GM21515 (cell line): ENCODE measurements at regions not wholly inside any gene's neighbourhood (a gene's known extent, or its start where the extent isn't known, plus 50 kb on each side); places are given as distances from the start of the nearest gene placed in this dataset.

Source experiments
- ATAC-seq: cut with Tn5 transposase; IDR thresholded peaks from one replicate; pipeline ENCODE4 v1.9.1; 2021; ENCODE audit not compliant: unreplicated experiment

DNA sequence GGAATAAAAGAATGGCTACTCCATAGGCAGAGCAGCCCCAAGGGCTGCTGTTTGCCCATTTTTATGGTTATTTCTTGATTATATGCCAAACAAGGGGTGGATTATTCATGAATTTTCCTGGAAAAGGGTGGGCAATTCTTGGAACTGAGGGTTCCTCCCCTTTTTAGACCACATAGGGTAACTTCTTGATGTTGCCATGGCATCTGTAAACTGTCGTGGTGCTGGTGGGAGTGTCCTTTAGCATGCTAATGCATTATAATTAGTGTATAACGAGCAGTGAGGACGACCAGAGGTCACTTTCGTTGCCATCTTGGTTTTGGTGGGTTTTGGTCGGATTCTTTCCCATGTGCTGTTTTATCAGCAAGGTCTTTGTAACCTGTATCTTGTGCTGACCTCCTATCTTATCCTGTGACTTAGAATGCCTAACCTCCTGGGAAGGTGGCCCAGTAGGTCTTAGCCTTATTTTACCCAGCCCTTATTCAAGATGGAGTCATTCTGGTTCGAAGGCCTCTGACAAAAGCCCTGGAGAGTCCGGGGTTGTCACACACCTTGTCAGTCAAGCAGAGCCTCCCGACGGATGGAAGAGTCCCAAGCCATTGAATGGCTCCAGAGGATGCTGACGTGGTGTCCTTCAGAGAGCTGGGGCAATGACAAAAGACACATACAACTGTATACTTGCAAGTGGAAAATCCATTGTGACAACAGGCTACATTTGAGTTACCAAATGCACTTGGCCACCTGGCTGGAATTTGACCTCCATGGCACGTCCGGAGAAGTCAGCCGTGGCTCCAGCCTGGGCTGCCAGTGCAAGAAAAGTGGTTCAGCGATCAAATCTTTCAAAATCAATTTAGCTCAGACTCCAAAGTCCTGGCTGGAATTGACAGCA is 67.1 kb upstream of the CLINT1 start:
- ATAC-seq, result no peak

DNA sequence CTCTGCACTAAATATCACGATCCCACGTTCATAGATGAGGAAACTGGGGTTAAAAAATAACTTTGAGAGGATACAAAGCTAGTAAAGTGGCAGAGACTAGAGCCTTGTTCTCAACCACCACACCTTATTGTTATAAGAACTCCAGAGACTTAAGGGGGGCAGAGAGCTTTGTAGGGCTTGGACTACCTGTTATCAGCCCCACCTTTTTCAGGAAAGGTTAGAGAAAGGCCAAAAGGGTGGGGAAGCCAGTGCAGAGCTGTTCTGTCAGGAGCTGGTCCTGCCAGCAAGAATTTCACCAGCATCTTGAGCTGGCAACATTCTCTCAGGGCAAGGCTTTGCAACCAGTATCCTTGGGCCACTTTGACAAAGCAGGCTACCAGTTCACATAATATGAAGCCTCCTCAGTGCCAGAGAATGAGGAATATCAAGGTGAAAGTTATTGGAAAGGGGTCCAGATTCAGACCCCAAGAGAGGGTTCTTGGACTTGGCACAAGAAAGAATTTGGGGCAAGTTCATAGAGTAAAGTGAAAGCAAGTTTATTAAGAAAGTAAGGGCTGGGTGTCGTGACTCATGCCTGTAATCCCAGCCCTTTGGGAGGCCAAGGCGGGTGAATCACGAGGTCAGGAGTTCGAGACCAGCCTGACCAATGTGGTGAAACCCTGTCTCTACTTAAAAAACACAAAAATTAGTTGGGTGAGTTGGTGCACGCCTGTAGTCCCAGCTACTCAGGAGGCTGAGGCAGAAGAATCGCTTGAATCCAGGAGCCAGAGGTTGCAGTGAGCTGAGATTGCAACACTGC is 66.2 kb upstream of the CLINT1 start:
- ATAC-seq, result no peak

DNA sequence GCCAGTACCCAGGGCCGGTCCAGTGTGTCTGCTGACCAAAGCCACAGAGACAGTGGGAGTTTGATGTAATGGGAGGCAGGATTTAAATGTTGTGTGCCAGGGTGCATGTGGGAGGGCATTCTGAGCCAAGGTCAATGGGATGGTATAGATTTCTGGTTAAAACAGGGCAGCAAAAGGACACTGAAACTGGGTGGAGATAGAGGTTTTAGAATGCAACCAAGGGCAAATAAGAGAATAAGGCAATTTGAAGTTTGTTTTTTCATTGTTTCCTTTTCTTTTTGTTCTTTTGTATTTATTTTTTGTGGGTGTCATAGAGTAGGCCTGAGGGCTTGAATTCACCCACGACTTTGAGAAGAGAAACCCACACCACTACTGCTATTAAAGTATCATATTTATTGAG is 65.5 kb upstream of the CLINT1 start:
- no peak for ATAC-seq

DNA sequence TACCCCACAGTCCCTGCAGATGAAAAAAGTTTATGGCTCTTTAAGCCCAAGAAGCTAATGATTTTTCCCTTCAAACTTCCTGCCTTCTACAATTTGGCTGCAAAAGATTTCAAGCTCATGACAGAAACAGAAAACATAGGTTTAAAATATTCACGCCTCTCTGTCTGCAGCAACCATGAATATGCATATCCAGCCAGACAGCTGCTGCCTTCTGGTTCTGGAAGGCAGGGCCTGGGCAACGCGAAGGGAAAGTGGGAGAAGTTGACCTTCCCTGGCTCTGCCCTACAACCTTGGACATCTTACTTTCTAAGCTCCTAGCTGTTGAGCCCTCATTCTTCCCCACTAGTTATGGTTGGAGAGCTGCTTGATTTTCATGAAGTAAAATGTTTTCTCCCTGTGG is 64.8 kb upstream of the CLINT1 start:
- ATAC-seq, result no peak

DNA sequence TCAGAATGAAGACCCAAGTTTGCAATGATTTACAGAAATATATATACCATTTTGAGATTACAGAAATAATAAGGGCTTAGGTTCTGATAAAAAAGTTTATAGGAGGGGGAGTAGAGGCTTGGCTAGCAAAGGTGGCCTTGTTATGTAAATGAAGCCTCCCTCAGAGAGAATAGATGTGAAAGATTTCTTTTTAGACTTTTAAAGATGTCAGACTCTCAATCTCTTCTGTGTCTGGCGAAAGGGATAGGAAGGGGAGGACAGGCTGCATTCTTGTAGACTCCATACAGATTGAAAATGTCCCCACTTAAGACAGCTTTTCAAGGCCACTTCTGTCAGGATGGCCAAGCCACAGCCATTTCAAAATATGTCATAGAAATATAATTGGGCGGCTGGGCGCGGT is 63.1 kb upstream of the CLINT1 start:
- no peak for ATAC-seq

DNA sequence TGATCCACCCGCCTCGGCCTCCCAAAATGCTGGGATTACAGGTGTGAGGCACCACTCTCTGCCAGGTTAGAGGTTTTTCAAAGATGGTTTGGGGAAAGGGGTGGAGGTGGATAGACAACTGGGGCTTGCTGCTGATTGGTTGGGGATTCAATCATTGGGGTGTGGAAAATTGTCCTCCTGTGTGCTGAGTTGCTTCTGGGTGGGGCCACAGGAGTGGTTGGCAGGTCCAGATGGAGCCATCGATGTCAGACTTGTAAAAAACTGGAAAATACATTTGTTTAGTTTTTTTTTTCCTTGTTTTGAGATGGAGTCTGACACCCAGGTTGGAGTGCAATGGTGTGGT is 61.9 kb upstream of the CLINT1 start:
- ATAC-seq, result no peak

DNA sequence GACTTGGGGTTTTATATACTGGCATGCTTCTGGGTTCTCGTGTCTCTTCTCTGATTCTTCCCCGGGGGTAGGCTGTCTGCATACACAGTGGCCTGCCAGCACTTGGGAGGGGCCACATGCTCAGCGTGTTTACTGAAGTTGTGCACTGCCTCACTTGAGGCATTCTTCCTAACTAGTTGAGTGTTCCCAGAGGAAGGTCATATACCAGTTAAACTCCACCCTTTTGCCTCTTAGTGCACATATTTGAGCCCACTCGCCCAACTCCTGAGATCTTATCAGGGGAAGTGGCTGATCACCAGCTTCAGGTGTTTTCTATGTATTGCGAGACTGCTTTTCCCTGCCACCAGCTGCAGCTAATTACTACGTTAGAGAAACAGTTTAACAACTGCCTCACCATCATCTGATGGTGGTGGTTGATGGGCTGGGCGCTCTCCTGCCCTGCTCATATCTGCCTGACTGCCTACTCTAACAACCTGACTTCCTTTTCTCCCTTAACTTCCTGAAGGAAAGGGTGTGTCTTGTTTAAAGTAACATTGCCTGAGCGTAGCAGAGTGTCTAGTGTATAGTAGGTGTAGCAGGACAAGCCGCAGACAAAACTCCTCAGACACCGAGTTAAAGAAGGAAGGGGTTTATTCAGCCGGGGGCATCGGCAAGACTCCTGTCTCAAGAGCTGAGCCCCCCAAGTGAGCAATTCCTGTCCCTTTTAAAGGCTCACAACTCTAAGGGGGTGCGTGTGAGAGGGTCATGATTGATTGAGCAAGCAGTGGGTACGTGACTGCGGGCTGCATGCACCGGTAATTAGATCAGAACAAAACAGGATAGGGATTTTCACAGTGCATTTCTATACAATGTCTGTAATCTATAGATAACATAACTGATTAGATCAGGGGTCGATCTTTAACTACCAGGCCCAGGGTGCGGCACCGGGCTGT is 60.1 kb upstream of the CLINT1 start:
- ATAC-seq, result no peak

DNA sequence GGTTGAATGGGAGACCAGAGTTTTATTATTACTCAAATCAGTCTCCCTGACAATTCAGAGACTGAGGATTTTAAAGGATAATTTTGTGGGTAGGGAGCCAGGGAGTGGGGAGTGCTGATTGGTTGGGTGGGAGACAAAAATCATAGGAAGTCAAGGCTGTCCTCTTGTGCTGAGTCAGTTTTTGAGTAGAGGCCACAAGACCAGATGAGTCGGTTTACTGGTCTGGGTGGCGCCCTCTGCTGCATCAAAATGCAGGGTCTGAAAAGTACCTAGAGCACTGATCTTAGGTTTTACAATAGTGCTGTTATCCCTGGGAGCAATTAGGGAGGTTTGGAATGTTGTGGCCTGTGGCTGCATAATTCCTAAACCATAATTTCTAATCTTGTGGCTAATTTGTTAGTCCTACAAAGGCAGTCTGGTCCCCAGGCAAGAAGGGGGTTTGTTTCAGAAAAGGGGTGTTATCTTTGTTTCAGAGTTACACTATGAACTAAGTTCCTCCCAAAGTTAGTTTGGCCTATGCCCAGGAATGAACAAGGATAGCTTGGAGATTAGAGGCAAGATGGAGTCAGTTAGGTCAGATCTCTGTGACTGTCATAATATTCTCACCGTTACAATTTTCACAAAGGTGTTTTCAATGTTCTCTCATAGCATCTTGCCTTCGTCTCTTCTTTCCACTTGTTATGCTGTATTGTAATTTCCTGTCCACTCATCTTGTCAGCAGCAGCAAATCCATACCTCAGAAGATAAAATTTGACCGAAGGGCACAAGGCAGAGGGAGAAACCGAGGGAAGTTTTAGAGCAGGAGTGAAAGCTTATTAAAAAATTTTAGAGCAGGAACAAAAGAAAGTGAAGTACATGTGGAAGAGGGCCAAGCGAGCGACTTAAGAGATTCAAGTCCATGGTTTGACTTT is 59.2 kb upstream of the CLINT1 start:
- ATAC-seq, result peak; percentile 71

DNA sequence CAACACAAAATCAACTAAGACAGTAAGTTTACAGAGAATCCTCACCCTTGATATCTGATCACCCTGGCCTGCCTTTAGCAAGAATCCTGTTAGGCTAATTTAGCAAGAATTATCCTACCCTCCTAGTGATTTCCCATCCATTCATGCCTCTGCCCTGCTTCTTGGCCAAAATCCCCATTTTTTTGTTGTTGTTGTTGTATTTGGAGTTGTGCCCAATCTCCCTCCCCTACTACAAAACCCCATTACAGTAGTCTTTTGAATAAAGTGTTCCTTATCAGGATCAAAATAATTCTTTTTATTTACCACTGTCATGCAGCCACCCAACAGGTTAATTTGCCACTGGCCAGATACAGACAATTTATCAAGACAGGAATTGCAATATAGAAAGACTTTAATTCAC is 58.5 kb upstream of the CLINT1 start:
- ATAC-seq, result no peak

DNA sequence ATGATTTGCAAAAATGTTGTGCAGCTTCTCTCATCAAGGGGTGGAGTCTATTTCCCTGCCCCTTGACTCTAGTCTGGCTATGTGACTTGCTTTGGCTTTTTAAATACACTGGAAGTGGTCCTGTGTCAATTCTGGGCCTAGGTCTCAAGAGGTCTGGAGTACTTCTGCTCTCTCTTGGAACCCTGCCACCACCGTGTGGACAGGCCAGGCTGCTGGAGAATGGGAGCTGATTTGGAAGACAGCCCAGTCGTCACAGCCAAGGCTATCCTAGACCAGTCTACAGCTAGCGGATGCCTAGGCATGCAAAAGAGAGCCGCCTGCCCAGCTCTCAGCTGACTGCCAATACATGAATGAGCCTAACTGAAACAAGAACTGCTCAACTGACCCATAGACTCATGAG is 56.7 kb upstream of the CLINT1 start:
- no peak for ATAC-seq

DNA sequence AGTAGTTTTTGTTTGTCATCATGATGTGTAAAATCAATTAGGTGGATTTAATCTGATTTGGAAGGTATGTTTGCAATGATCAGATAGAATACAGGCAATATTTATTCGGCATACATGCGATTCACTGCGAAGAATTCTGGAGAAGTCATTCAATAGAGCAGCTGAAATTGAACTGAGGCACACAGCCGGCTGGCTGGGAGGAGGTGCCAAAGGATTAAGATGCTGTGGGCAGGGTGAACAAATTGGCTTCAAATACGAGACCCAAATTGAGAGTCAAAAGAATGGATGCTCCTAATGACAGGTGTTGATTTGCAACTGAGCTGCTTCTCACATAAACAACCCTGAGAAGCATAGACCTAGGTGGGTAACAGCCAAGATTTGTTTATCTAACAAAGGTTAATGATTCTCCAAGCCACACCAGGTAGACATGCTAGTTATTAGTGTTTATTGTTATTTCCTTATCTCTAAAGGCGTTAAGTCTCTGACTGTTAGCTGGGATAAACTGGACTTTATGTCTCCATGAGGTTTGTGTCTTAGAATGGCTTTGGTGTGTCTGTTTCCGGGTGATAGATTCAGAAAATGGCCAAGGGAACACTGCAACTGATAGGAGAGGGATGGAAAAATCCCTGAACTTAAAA is 55.3 kb upstream of the CLINT1 start:
- ATAC-seq, result no peak

DNA sequence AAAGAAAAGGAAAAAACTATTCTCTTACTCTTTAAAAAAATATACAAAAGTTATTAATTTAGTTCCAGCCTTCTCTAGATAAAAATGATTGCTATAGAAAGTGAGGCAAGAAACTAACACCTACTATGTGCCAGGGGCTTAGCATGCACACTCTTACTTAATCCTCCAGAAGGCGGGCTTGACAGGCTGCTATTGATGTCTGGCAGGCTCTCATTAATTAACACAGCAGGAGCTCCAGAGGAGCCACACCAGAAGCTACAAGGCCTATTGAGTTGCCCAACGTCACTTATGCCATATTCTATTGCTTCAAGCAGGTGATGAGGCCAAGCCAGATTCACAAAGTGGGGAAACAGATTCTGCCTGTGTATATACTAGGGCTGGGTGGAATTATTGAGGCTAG is 54.6 kb upstream of the CLINT1 start:
- ATAC-seq, result no peak

DNA sequence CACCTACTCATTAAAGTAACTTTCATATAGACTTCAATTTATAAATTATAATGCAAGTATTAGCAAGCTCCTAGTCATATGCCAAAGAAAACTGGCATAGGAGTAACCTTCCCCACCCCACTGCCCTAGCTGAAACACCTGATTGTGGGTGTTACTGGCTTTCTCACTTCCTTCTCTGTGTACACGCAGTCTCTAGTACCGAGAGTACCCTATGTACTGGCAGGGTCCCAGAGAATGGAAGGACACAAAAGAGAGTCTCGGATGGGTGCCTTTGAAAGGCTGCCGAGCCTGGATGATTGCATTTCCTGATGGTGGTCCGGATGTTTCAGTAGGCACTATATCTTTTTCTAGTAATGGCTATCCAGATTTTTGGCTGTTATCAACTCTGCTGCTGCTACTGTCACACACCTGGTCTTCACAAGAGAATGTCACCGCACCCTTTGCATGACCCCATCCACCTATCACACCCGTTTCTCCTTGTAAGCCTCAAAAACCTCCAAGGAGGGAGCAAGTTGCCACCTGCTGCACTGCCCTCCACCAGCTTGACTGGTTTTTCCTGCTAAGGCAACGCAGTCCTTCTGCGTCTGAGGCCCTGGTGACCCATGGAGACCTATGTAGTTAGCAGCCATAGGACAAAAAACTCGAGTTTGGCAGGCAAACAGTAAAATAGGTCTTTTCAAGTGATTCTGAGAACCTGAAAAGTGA is 53.8 kb upstream of the CLINT1 start:
- peak; percentile 97 for ATAC-seq

DNA sequence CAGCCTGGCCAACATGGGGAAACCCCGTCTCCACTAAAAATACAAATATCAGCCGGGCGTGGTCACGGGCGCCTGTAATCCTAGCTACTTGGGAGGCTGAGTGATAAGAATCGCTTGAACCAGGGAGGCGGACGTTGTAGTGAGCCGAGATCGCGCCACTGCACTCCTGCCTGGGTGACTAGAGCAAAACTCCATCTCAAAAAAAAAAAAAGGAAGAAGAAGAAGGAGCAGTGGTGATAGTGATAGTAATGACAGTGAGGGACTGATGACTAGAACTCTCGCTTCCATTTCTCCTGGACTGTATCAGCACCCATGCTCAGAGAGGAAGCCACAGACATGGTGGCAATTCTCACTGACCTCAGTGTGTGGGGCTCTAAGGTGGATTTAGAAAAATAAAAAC is 52.6 kb upstream of the CLINT1 start:
- no peak for ATAC-seq
